ENCODE measurements at regions not wholly inside any gene's neighbourhood (a gene's known extent, or its start where the extent isn't known, plus 50 kb on each side); places are given as distances from the start of the nearest gene placed in this dataset.

DNA sequence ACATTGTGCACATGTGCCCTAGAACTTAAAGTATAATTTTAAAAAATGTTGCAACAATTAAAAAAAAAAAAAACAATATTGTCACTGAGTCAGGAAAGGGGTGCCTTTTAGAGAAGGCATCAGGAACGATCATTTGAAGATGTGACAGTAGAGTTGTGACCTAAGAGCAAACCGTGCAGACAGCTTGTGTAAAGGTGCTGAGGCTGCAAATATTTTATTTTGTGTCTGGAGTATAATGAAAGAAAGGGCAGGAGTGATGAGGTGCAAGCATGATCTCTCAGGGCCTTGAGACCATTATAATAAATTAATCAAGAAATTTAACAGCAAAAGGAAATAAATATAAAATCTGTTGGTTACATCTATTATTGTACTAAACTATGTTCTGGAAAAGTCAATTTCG lies 1219.7 kb downstream of the OLFM4 start:
- Histone ChIP-seq H3K18ac (ENCODE audit: extremely low read depth, low read length) (no peak overlapping the region), H2BK15ac (ENCODE audit: low read length) (no peak overlapping the region), H3K36me3 (ENCODE audit: control insufficient read depth in 2 of 4, insufficient read depth in 4 of 4, low read length in 3 of 4) (no peaks in the 10 kb centered on the region), H4K20me1 (replicated peaks in 1 of 2; ENCODE audit: control insufficient read depth in 1 of 2, insufficient read depth in 2 of 2, low read length in 2 of 2) (no peaks in the 10 kb centered on the region), H3K4me1 (replicated peaks in 1 of 4; ENCODE audit: control insufficient read depth in 3 of 4, insufficient read depth in 4 of 4, low read length in 3 of 4) (peaks cover 0 to 4% (median 0%) of the 10 kb centered on the region in 4 experiments; a peak in 1 of 7 replicates), H3K23me2 (ENCODE audit: low read depth, low read length) (no peaks in the 10 kb centered on the region), H4K91ac (replicated peaks; ENCODE audit: insufficient read length, low read length) (no peak overlapping the region), H3K4me3 (ENCODE audit: extremely low read depth in 1 of 4, insufficient read depth in 2 of 4, low read depth in 3 of 4, low read length in 4 of 4) (no peak overlapping the region), H3K9ac (replicated peaks in 1 of 4; ENCODE audit: extremely low read depth in 1 of 4, low read depth in 3 of 4, low read length in 3 of 4) (no peak overlapping the region), H2AK5ac (ENCODE audit: low read depth, low read length) (no peak overlapping the region), H2BK5ac (ENCODE audit: low read depth, low read length) (no peak overlapping the region), H3K79me2 (ENCODE audit: control insufficient read depth in 1 of 2, insufficient read depth in 2 of 2, low read length in 2 of 2) (no peaks in the 10 kb centered on the region; a peak in 1 of 4 replicates), H2BK20ac (ENCODE audit: low read length) (no peak overlapping the region), H3K4ac (replicated peaks; ENCODE audit: insufficient read length, low read depth, low read length) (no peak overlapping the region), H3K27me3 (replicated peaks in 1 of 4; ENCODE audit: control insufficient read depth in 3 of 4, extremely low read depth in 1 of 4, insufficient read depth in 3 of 4, low read length in 3 of 4) (no peaks in the 10 kb centered on the region), H3K4me2 (ENCODE audit: insufficient read depth in 1 of 2, low read depth in 2 of 2, low read length in 2 of 2) (no peak overlapping the region), H2BK12ac (ENCODE audit: low read depth, low read length) (no peak overlapping the region), H3K9me3 (ENCODE audit: insufficient read depth in 2 of 2, low read depth in 1 of 2, low read length in 1 of 2) (no peaks in the 10 kb centered on the region), H3K23ac (ENCODE audit: insufficient read length) (no peak overlapping the region), H2AFZ (ENCODE audit: low read length) (no peak overlapping the region), H3K56ac (replicated peaks; ENCODE audit: insufficient read length, low read depth, low read length) (no peak overlapping the region), H4K5ac (ENCODE audit: insufficient read length, low read depth, low read length) (no peak overlapping the region), H4K8ac (ENCODE audit: extremely low read depth, insufficient read depth, low read length) (no peak overlapping the region), H3K27ac (ENCODE audit: low read depth, low read length) (no peak overlapping the region), H3K14ac (ENCODE audit: insufficient read length) (no peak overlapping the region), H3K79me1 (ENCODE audit: low read depth, low read length) (peaks cover under 1% of the 10 kb centered on the region; the same call in 1 of the 2 replicates), H2BK120ac (replicated peaks; ENCODE audit: low read depth, low read length) (no peak overlapping the region)
- CTCF ChIA-PET (ENCODE audit: partially characterized antibody), result interaction anchor here (0.7 kb wide), 1 partner anchor 9 kb away, joined by 3 read pairs; no protein-coding TSS in a partner anchor
- no peak for FAIRE-seq
- POLR2A ChIA-PET (ENCODE audit: partially characterized antibody), result no interaction called here
- 85% methylated on average over 3 of the region's 3 CpGs; no CpG with 5 or more reads in 1 of the 2 experiments for WGBS, 2 experiments (ENCODE audit: extremely low coverage in 1 of 2, insufficient coverage in 1 of 2, insufficient read length in 1 of 2, insufficient replicate concordance in 2 of 2, low coverage in 1 of 2, low lambda C conversion rate in 2 of 2, missing lambda C conversion rate in 1 of 2)
- DNase-seq (ENCODE audit: low read depth in 1 of 2, low spot score in 2 of 2), result no peak
- TF ChIP-seq SP1 (IDR thresholded peaks at IDR 0.05; ENCODE audit: low read depth, low read length), result no peak
- no peak for TF ChIP-seq CTBP2 (IDR thresholded peaks at IDR 0.05; ENCODE audit: borderline replicate concordance, insufficient read depth, insufficient read length, low read length)
- no peak for TF ChIP-seq RNF2 (IDR thresholded peaks at IDR 0.05; ENCODE audit: borderline replicate concordance, low read depth, low read length, missing control alignments, poor library complexity, severe bottlenecking)
- no peak for TF ChIP-seq HDAC2 (IDR thresholded peaks at IDR 0.05; ENCODE audit: borderline replicate concordance in 1 of 2, low read depth in 2 of 2, low read length in 2 of 2)
- TF ChIP-seq ZNF274 (IDR thresholded peaks at IDR 0.05; ENCODE audit: borderline replicate concordance, extremely low read depth, low read length), result no peak
- no peak for TF ChIP-seq EP300 (IDR thresholded peaks at IDR 0.05; ENCODE audit: borderline replicate concordance in 1 of 2, low read depth in 2 of 2, low read length in 2 of 2)
- TF ChIP-seq SAP30 (IDR thresholded peaks at IDR 0.05; ENCODE audit: insufficient read depth, insufficient replicate concordance, low read length), result no peak
- TF ChIP-seq RFX5 (IDR thresholded peaks at IDR 0.05; ENCODE audit: borderline replicate concordance, low read depth, low read length), result no peak
- no peak for TF ChIP-seq TBP (IDR thresholded peaks at IDR 0.05; ENCODE audit: low read depth, low read length)
- TF ChIP-seq, protein P1, sequence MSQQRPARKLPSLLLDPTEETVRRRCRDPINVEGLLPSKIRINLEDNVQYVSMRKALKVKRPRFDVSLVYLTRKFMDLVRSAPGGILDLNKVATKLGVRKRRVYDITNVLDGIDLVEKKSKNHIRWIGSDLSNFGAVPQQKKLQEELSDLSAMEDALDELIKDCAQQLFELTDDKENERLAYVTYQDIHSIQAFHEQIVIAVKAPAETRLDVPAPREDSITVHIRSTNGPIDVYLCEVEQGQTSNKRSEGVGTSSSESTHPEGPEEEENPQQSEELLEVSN (IDR thresholded peaks at IDR 0.05), result no peak
- no peak for TF ChIP-seq KDM4A (IDR thresholded peaks at IDR 0.05; ENCODE audit: low read depth, low read length, severe bottlenecking)
- TF ChIP-seq HDAC6 (IDR thresholded peaks at IDR 0.05; ENCODE audit: low read depth, low read length), result no peak

Measured in H1 (cell line).